NT2/D1 (cell line): ENCODE measurements at regions not wholly inside any gene's neighbourhood (a gene's known extent, or its start where the extent isn't known, plus 50 kb on each side); places are given as distances from the start of the nearest gene placed in this dataset.

Source experiments
- SUZ12 ChIP-seq: IDR thresholded peaks from 2 replicates; pipeline ENCODE4 v1.6.1; 2011; ENCODE audit not compliant: insufficient read length, insufficient read depth; ENCODE audit errors: extremely low read depth
- YY1 ChIP-seq: IDR thresholded peaks from 2 replicates; pipeline ENCODE4 v1.6.1; 2011; ENCODE audit not compliant: insufficient read length, insufficient read depth
- ZNF274 ChIP-seq: IDR thresholded peaks from 2 replicates; pipeline ENCODE4 v1.6.1; 2011; ENCODE audit warnings: mild to moderate bottlenecking, low read depth, low read length

GRCh38 chr4:62588671-62589070, 1388.5 kb downstream of the ADGRL3 start:
- TF ChIP-seq YY1, result no peak
- TF ChIP-seq ZNF274, result no peak
- no peak for TF ChIP-seq SUZ12
